Sigmoid colon (tissue), 4 donors: ENCODE measurements at regions not wholly inside any gene's neighbourhood (a gene's known extent, or its start where the extent isn't known, plus 50 kb on each side); places are given as distances from the start of the nearest gene placed in this dataset.

Experiments
- CTCF ChIP-seq, 4 experiments: fragments of 450-650 bp in 3 of 4; fragments of 200-600 bp in 1 of 4; IDR thresholded peaks; one replicate each; pipeline ENCODE4 v1.5.1; 2016 to 2019; ENCODE audit warnings: antibody characterized with exemption in 4 of 4, mild to moderate bottlenecking in 3 of 4, moderate library complexity in 2 of 4
- EP300 ChIP-seq, 4 donors: sonication (generic); formaldehyde crosslinking; IDR thresholded peaks; one replicate each; pipeline ENCODE4 v1.6.1; 2017; ENCODE audit warnings: antibody characterized with exemption in 4 of 4
- POLR2A ChIP-seq, 2 donors: fragments of 450-650 bp; IDR thresholded peaks; one replicate each; pipeline ENCODE4 v1.6.1; 2016; ENCODE audit warnings: antibody characterized with exemption in 2 of 2, mild to moderate bottlenecking in 2 of 2, moderate library complexity in 2 of 2

GRCh38 chr15:26201177-26201858, 338.2 kb upstream of the ATP10A start:
- no peak for TF ChIP-seq CTCF (IDR thresholded peaks at IDR 0.05)
- no peak for TF ChIP-seq POLR2A (IDR thresholded peaks at IDR 0.05)
- no peak for TF ChIP-seq EP300 (IDR thresholded peaks at IDR 0.05)
